ENCODE measurements at regions not wholly inside any gene's neighbourhood (a gene's known extent, or its start where the extent isn't known, plus 50 kb on each side); places are given as distances from the start of the nearest gene placed in this dataset.
A peak's percentile ranks its signal among the peaks of the same experiment; 100 is the strongest.

DNA sequence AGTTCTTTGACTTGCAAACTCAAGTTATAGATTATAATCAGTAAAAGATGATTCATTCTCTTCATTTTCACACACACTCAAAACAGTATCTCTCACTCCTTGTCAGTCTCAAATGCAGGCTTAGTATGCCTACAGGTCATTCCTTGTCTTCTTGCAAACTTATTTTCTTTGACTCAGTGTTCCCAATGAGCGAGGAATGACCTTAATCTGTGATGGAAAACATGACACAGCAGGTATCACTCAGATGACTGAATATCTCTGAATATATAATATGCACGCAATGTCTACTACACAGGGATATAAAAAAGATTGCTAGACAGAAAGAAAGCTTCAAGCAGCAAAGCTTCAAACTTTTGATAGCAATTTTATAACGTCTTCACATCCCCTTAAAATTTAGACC, 127.8 kb upstream of the RGPD4 start:
- H3K79me2 ChIP-seq (ENCODE audit: low read length) = no peaks in the 10 kb centered on the region
- no peaks in the 10 kb centered on the region for H3K9me3 ChIP-seq (ENCODE audit: low read length)
- H3K9me2 ChIP-seq (replicated peaks; ENCODE audit: insufficient read depth, low read length) = no peaks in the 10 kb centered on the region
- no peak overlapping the region for H3K27ac ChIP-seq (ENCODE audit: low read length)
- H3K9ac ChIP-seq (ENCODE audit: low read length) = no peak overlapping the region
- no peak overlapping the region for H3K4me2 ChIP-seq (ENCODE audit: low read depth, low read length, poor library complexity, severe bottlenecking)
- DNase-seq = no peak
- H2AFZ ChIP-seq (ENCODE audit: low read length) = no peak overlapping the region
- no peaks in the 10 kb centered on the region for H4K20me1 ChIP-seq (ENCODE audit: insufficient read depth, low read depth, low read length)
- H3K4me3 ChIP-seq (ENCODE audit: low read length) = no peak overlapping the region
- no peaks in the 10 kb centered on the region for H3K27me3 ChIP-seq (ENCODE audit: low read length)
- H3K36me3 ChIP-seq (ENCODE audit: insufficient read depth, low read length) = no peaks in the 10 kb centered on the region
- H3K4me1 ChIP-seq (ENCODE audit: low read length) = no peaks in the 10 kb centered on the region

DNA sequence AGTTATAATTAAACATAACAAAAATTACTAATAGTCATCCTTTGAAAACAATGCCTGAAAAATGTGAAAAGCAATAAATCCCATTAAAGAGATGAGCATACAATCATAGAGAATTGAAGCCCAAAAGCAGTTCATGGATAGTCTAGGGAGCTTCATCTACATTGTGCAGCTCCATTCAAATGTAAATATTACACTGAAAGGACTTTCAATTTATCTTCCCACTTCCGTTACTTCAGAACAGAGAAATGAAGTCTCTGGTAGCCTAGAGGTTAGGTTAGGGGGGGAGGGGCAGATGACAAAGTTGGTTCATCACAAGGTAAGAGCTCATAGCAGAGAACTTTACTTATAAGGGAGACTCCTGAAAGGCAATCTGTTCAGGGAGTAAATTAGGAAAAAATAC, 126.6 kb upstream of the RGPD4 start:
- Histone ChIP-seq H3K9me2 (replicated peaks; ENCODE audit: insufficient read depth, low read length) (no peaks in the 10 kb centered on the region), H3K27ac (ENCODE audit: low read length) (no peak overlapping the region), H3K4me1 (ENCODE audit: low read length) (no peaks in the 10 kb centered on the region), H3K27me3 (ENCODE audit: low read length) (no peaks in the 10 kb centered on the region), H3K79me2 (ENCODE audit: low read length) (no peaks in the 10 kb centered on the region), H3K9ac (ENCODE audit: low read length) (no peak overlapping the region), H2AFZ (ENCODE audit: low read length) (no peak overlapping the region), H3K36me3 (ENCODE audit: insufficient read depth, low read length) (no peaks in the 10 kb centered on the region), H3K4me2 (ENCODE audit: low read depth, low read length, poor library complexity, severe bottlenecking) (no peak overlapping the region), H3K9me3 (ENCODE audit: low read length) (no peaks in the 10 kb centered on the region), H4K20me1 (ENCODE audit: insufficient read depth, low read depth, low read length) (no peaks in the 10 kb centered on the region), H3K4me3 (ENCODE audit: low read length) (no peak overlapping the region)
- peak; percentile 9 for DNase-seq

- Histone ChIP-seq H3K27ac (ENCODE audit: low read length) (no peak overlapping the region), H3K79me2 (ENCODE audit: low read length) (no peaks in the 10 kb centered on the region), H2AFZ (ENCODE audit: low read length) (no peak overlapping the region), H3K27me3 (ENCODE audit: low read length) (no peaks in the 10 kb centered on the region; the same call in 1 of the 2 replicates), H3K4me3 (ENCODE audit: low read length) (no peak overlapping the region), H3K9me2 (replicated peaks; ENCODE audit: insufficient read depth, low read length) (no peaks in the 10 kb centered on the region), H3K4me2 (ENCODE audit: low read depth, low read length, poor library complexity, severe bottlenecking) (no peak overlapping the region), H3K36me3 (ENCODE audit: insufficient read depth, low read length) (no peaks in the 10 kb centered on the region), H3K4me1 (ENCODE audit: low read length) (no peaks in the 10 kb centered on the region), H4K20me1 (ENCODE audit: insufficient read depth, low read depth, low read length) (no peaks in the 10 kb centered on the region), H3K9me3 (ENCODE audit: low read length) (no peaks in the 10 kb centered on the region), H3K9ac (ENCODE audit: low read length) (no peak overlapping the region)
- DNase-seq = peak; percentile 21
Measured at GRCh38 chr2:107711941-107712340, 114.8 kb upstream of the RGPD4 start.

DNA sequence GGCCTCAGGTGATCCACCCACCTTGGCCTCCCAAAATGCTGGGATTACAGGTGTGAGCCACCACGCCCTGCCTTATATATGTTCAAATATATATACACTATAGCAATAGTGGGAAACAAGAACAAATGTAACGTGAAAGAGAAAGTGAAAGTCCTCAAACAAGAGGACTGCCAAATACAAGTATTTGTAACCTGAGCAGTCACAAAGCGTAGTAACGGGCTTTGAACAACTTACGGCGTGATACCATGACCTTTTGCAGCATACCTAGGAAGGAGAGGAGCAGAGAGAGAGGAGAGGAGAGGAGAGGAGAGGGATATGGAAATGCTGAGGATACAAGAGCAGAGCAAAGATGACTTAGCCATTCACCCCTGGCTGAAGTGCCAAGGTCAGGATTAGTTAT, 113.8 kb upstream of the RGPD4 start:
- H3K27ac ChIP-seq (ENCODE audit: low read length) = no peak overlapping the region
- no peaks in the 10 kb centered on the region for H3K4me1 ChIP-seq (ENCODE audit: low read length)
- no peak for DNase-seq
- no peaks in the 10 kb centered on the region for H3K9me2 ChIP-seq (replicated peaks; ENCODE audit: insufficient read depth, low read length)
- no peak overlapping the region for H2AFZ ChIP-seq (ENCODE audit: low read length)
- no peaks in the 10 kb centered on the region for H4K20me1 ChIP-seq (ENCODE audit: insufficient read depth, low read depth, low read length)
- peak overlapping the region; percentile 29 for H3K4me2 ChIP-seq (ENCODE audit: low read depth, low read length, poor library complexity, severe bottlenecking)
- no peaks in the 10 kb centered on the region for H3K36me3 ChIP-seq (ENCODE audit: insufficient read depth, low read length)
- H3K9ac ChIP-seq (ENCODE audit: low read length) = no peak overlapping the region
- no peaks in the 10 kb centered on the region; the same call in 1 of the 2 replicates for H3K27me3 ChIP-seq (ENCODE audit: low read length)
- H3K9me3 ChIP-seq (ENCODE audit: low read length) = no peaks in the 10 kb centered on the region
- no peak overlapping the region for H3K4me3 ChIP-seq (ENCODE audit: low read length)
- no peaks in the 10 kb centered on the region for H3K79me2 ChIP-seq (ENCODE audit: low read length)

- Histone ChIP-seq H3K27me3 (ENCODE audit: low read length) (no peaks in the 10 kb centered on the region; the same call in 1 of the 2 replicates), H3K9me3 (ENCODE audit: low read length) (no peaks in the 10 kb centered on the region), H3K9me2 (replicated peaks; ENCODE audit: insufficient read depth, low read length) (no peaks in the 10 kb centered on the region), H2AFZ (ENCODE audit: low read length) (no peak overlapping the region), H3K4me1 (ENCODE audit: low read length) (no peaks in the 10 kb centered on the region), H4K20me1 (ENCODE audit: insufficient read depth, low read depth, low read length) (no peaks in the 10 kb centered on the region), H3K4me2 (ENCODE audit: low read depth, low read length, poor library complexity, severe bottlenecking) (no peak overlapping the region), H3K4me3 (ENCODE audit: low read length) (no peak overlapping the region), H3K27ac (ENCODE audit: low read length) (no peak overlapping the region), H3K36me3 (ENCODE audit: insufficient read depth, low read length) (no peaks in the 10 kb centered on the region), H3K9ac (ENCODE audit: low read length) (no peak overlapping the region), H3K79me2 (ENCODE audit: low read length) (no peaks in the 10 kb centered on the region)
- DNase-seq = no peak
Measured at GRCh38 chr2:107717661-107718060, 109.0 kb upstream of the RGPD4 start.

- no peaks in the 10 kb centered on the region for H3K79me2 ChIP-seq (ENCODE audit: low read length)
- H3K27ac ChIP-seq (ENCODE audit: low read length) = no peak overlapping the region
Measured at GRCh38 chr2:107719141-107719540, 107.6 kb upstream of the RGPD4 start.

DNA sequence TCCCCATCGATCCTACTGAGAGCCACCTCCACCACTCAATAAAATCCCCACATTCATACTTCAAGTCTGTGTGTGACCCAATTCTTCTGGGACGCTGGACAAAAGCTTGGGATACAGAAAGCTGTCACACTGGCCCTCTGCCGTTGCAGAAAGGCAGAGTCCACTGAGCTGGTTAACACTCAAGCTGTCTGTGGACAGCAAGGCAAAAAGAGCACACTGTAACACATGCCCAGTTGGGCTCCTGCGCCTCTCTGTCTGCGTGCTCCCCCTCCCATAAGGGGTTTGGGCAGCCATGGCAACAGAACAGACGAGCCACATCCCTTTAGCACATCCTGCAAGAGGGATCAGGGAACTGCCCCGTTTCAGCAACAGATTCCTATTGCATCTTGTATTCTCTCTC, 106.9 kb upstream of the RGPD4 start:
- Histone ChIP-seq H3K4me1 (ENCODE audit: low read length) (no peaks in the 10 kb centered on the region), H3K9ac (ENCODE audit: low read length) (no peak overlapping the region), H3K27ac (ENCODE audit: low read length) (no peak overlapping the region), H3K9me2 (replicated peaks; ENCODE audit: insufficient read depth, low read length) (no peaks in the 10 kb centered on the region), H4K20me1 (ENCODE audit: insufficient read depth, low read depth, low read length) (no peaks in the 10 kb centered on the region), H3K9me3 (ENCODE audit: low read length) (no peaks in the 10 kb centered on the region), H3K4me2 (ENCODE audit: low read depth, low read length, poor library complexity, severe bottlenecking) (no peak overlapping the region), H3K79me2 (ENCODE audit: low read length) (no peaks in the 10 kb centered on the region), H3K27me3 (ENCODE audit: low read length) (no peaks in the 10 kb centered on the region; the same call in 1 of the 2 replicates), H3K36me3 (ENCODE audit: insufficient read depth, low read length) (no peaks in the 10 kb centered on the region), H2AFZ (ENCODE audit: low read length) (no peak overlapping the region), H3K4me3 (ENCODE audit: low read length) (no peak overlapping the region)
- no peak for DNase-seq

More at GRCh38 chr2:107719141-107719540, 107.6 kb upstream of the RGPD4 start:
- Histone ChIP-seq H4K20me1 (ENCODE audit: insufficient read depth, low read depth, low read length) (no peaks in the 10 kb centered on the region), H3K4me1 (ENCODE audit: low read length) (no peaks in the 10 kb centered on the region), H3K9me2 (replicated peaks; ENCODE audit: insufficient read depth, low read length) (no peaks in the 10 kb centered on the region), H3K27me3 (ENCODE audit: low read length) (no peaks in the 10 kb centered on the region; the same call in 1 of the 2 replicates), H3K9me3 (ENCODE audit: low read length) (no peaks in the 10 kb centered on the region), H2AFZ (ENCODE audit: low read length) (no peak overlapping the region), H3K36me3 (ENCODE audit: insufficient read depth, low read length) (no peaks in the 10 kb centered on the region), H3K4me3 (ENCODE audit: low read length) (no peak overlapping the region), H3K4me2 (ENCODE audit: low read depth, low read length, poor library complexity, severe bottlenecking) (no peak overlapping the region), H3K9ac (ENCODE audit: low read length) (no peak overlapping the region)
- no peak for DNase-seq

DNA sequence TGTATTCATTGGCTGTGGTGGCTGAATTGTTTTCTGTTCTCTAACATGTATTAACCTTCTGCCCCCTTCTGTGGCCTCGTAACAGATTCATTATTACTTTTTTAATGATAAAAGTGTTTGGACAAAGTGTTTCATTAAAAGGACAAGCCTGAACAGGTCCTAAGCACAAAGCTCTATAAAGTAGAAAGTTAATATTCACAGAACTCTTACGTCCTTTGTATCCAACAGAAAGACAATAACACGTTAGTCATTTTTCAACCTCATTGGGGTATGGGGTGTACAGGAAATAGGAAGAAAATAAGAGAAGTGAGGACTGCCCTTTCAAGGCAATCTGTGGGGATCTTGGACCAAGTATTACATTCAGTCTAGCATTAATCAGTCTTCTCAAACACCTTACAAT, 105.5 kb upstream of the RGPD4 start:
- Histone ChIP-seq H2AFZ (ENCODE audit: low read length) (no peak overlapping the region), H3K79me2 (ENCODE audit: low read length) (no peaks in the 10 kb centered on the region), H3K27ac (ENCODE audit: low read length) (no peak overlapping the region), H4K20me1 (ENCODE audit: insufficient read depth, low read depth, low read length) (no peaks in the 10 kb centered on the region), H3K36me3 (ENCODE audit: insufficient read depth, low read length) (no peaks in the 10 kb centered on the region), H3K9me2 (replicated peaks; ENCODE audit: insufficient read depth, low read length) (no peaks in the 10 kb centered on the region), H3K4me3 (ENCODE audit: low read length) (no peak overlapping the region), H3K9me3 (ENCODE audit: low read length) (no peaks in the 10 kb centered on the region), H3K4me2 (ENCODE audit: low read depth, low read length, poor library complexity, severe bottlenecking) (no peak overlapping the region), H3K4me1 (ENCODE audit: low read length) (no peaks in the 10 kb centered on the region), H3K9ac (ENCODE audit: low read length) (no peak overlapping the region), H3K27me3 (ENCODE audit: low read length) (no peaks in the 10 kb centered on the region; the same call in 1 of the 2 replicates)
- DNase-seq = no peak

DNA sequence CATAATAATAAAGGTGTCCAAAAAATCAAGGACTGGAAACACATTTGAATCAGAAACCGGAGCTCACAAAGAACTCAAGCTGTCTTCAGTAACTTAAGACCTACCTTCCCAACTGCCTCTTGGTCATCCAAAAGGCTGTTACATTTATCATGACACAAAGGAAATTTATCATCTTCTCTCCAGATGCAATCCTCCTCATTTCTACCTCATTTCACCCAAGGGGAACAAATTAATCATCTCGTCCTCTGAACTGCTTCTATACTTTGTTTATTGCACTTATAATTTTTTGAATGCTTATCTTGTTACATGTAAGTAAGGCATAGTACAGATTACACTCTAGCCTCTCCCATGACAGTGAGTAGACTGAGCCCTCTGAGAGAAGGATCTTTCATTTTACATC, 105.1 kb upstream of the RGPD4 start:
- Histone ChIP-seq H4K20me1 (ENCODE audit: insufficient read depth, low read depth, low read length) (no peaks in the 10 kb centered on the region), H3K4me3 (ENCODE audit: low read length) (no peak overlapping the region), H3K9me3 (ENCODE audit: low read length) (no peaks in the 10 kb centered on the region), H3K27me3 (ENCODE audit: low read length) (no peaks in the 10 kb centered on the region; the same call in 1 of the 2 replicates), H3K79me2 (ENCODE audit: low read length) (no peaks in the 10 kb centered on the region), H3K9me2 (replicated peaks; ENCODE audit: insufficient read depth, low read length) (no peaks in the 10 kb centered on the region), H3K4me1 (ENCODE audit: low read length) (no peaks in the 10 kb centered on the region), H3K9ac (ENCODE audit: low read length) (no peak overlapping the region), H2AFZ (ENCODE audit: low read length) (no peak overlapping the region), H3K4me2 (ENCODE audit: low read depth, low read length, poor library complexity, severe bottlenecking) (no peak overlapping the region), H3K36me3 (ENCODE audit: insufficient read depth, low read length) (no peaks in the 10 kb centered on the region), H3K27ac (ENCODE audit: low read length) (no peak overlapping the region)
- no peak for DNase-seq

All from Karpas-422 (cell line).